CD4-positive, alpha-beta T cell (primary cell): ENCODE measurements at regions not wholly inside any gene's neighbourhood (a gene's known extent, or its start where the extent isn't known, plus 50 kb on each side); places are given as distances from the start of the nearest gene placed in this dataset.

Experiments
- ATAC-seq: fragments of 200-7000 bp; cut with Tn5 transposase; one replicate; pipeline ENCODE4 v1.10.0; 2022; ENCODE audit warnings: mild to moderate bottlenecking; ENCODE audit not compliant: poor library complexity
- CTCF ChIA-PET: fragments of 350-600 bp; sonication (Branson Sonifier 250); formaldehyde crosslinking; loops from one replicate; lab custom pipeline; 2021; ENCODE audit warnings: antibody characterized with exemption, inconsistent platforms; lab: Charles Lee
- POLR2A ChIA-PET: fragments of 350-600 bp; sonication (Branson Sonifier 250); formaldehyde crosslinking; loops from one replicate; lab custom pipeline; 2021; ENCODE audit warnings: antibody characterized with exemption, inconsistent platforms; lab: Charles Lee
- DNase-seq, 14 experiments: peaks; one replicate each; pipeline ENCODE4 v3.0.0-alpha.2; 2013 to 2020; ENCODE audit warnings: mixed read lengths in 2 of 14
- H3K27ac ChIP-seq, 2 donors: one replicate each; pipeline versions ENCODE4 v1.5.1 to v1.7.0; 2013; ENCODE audit warnings: low read length in 2 of 2, low read depth in 1 of 2, mild to moderate bottlenecking in 1 of 2
- H3K27me3 ChIP-seq, 2 experiments: 1 replicate in 1 of 2; 2 replicates in 1 of 2; pipeline versions ENCODE4 v1.6.1 to v1.7.0; 2013; ENCODE audit warnings: low read length in 2 of 2, control low read depth in 1 of 2, mild to moderate bottlenecking in 1 of 2, moderate library complexity in 1 of 2; ENCODE audit not compliant: insufficient read depth in 2 of 2, control insufficient read depth in 1 of 2
- H3K36me3 ChIP-seq: one replicate; pipeline ENCODE4 v1.6.1; 2013; ENCODE audit warnings: low read length, control low read depth; ENCODE audit not compliant: insufficient read depth
- H3K4me1 ChIP-seq: one replicate; pipeline ENCODE4 v1.6.1; 2013; ENCODE audit warnings: low read length, control low read depth; ENCODE audit not compliant: insufficient read depth
- H3K4me3 ChIP-seq: one replicate; pipeline ENCODE4 v1.5.1; 2013; ENCODE audit warnings: mild to moderate bottlenecking, low read length, moderate library complexity
- H3K9me3 ChIP-seq, 2 experiments: 1 replicate in 1 of 2; 2 replicates in 1 of 2; pipeline versions ENCODE4 v1.6.1 to v1.7.0; 2013; ENCODE audit warnings: low read length in 2 of 2, mild to moderate bottlenecking in 2 of 2, control low read depth in 1 of 2, moderate library complexity in 1 of 2; ENCODE audit not compliant: control insufficient read depth in 1 of 2, insufficient read depth in 1 of 2
- H3K27ac Mint-ChIP-seq: one replicate; pipeline ENCODE4 v1.8.0; 2020; ENCODE audit warnings: mixed read lengths
- H3K27me3 Mint-ChIP-seq: one replicate; pipeline ENCODE4 v1.8.0; 2021; ENCODE audit warnings: mixed read lengths
- H3K36me3 Mint-ChIP-seq: one replicate; pipeline ENCODE4 v1.8.0; 2021; ENCODE audit warnings: low read depth, mixed read lengths
- H3K4me1 Mint-ChIP-seq: one replicate; pipeline ENCODE4 v1.8.0; 2021; ENCODE audit warnings: low read depth, mixed read lengths
- H3K4me3 Mint-ChIP-seq: one replicate; pipeline ENCODE4 v1.8.0; 2020; ENCODE audit warnings: mild to moderate bottlenecking, mixed read lengths
- H3K9me3 Mint-ChIP-seq: one replicate; pipeline ENCODE4 v1.8.0; 2020; ENCODE audit warnings: mixed read lengths
- CTCF ChIP-seq: fragments of 200-600 bp; IDR thresholded peaks from one replicate; pipeline ENCODE4 v1.8.0; 2022; ENCODE audit warnings: antibody characterized with exemption, mild to moderate bottlenecking
- intact Hi-C, 2 experiments: fragments of 100-400 bp; cut with DNase I in 1 of 2; cut with micrococcal nuclease in 1 of 2; formaldehyde crosslinking; loops; one replicate each; pipeline versions ENCODE4 v1.15.1 to v1.9.0; 2023 to 2025; cut with DNase I, micrococcal nuclease

- peaks cover 0 to 6% of the 10 kb centered on the region in 2 experiments for H3K9me3 ChIP-seq
- no peaks in the 10 kb centered on the region for H3K4me1 ChIP-seq
- H3K9me3 Mint-ChIP-seq, result no peaks in the 10 kb centered on the region
- H3K27me3 ChIP-seq, result no peaks in the 10 kb centered on the region
- intact Hi-C loops, result no loop called here
- no peak overlapping the region for H3K4me3 ChIP-seq
- ATAC-seq (no peak), DNase-seq (no peak)
- no peaks in the 10 kb centered on the region for H3K36me3 ChIP-seq
- no peak overlapping the region for H3K27ac Mint-ChIP-seq
- H3K36me3 Mint-ChIP-seq, result no peaks in the 10 kb centered on the region
- TF ChIP-seq CTCF, result no peak
- CTCF ChIA-PET, result no interaction called here
- POLR2A ChIA-PET, result no interaction called here
- no peak overlapping the region for H3K4me3 Mint-ChIP-seq
- no peaks in the 10 kb centered on the region for H3K27me3 Mint-ChIP-seq
- H3K27ac ChIP-seq, result no peak overlapping the region
- no peaks in the 10 kb centered on the region for H3K4me1 Mint-ChIP-seq
Measured at GRCh38 chr6:112927641-112928320, 580.7 kb downstream of the RFPL4B start.

- no peak overlapping the region for H3K27ac Mint-ChIP-seq
- H3K27me3 Mint-ChIP-seq, result no peaks in the 10 kb centered on the region
- Histone ChIP-seq H3K27ac (no peak overlapping the region), H3K36me3 (no peaks in the 10 kb centered on the region), H3K9me3 (peaks cover 0 to 6% of the 10 kb centered on the region in 2 experiments), H3K27me3 (no peaks in the 10 kb centered on the region), H3K4me3 (no peak overlapping the region), H3K4me1 (no peaks in the 10 kb centered on the region)
- no peak overlapping the region for H3K4me3 Mint-ChIP-seq
- DNase-seq (no peak), ATAC-seq (no peak)
- no peak for TF ChIP-seq CTCF
- no peaks in the 10 kb centered on the region for H3K9me3 Mint-ChIP-seq
- ChIA-PET CTCF (no interaction called here), POLR2A (no interaction called here)
- H3K36me3 Mint-ChIP-seq, result no peaks in the 10 kb centered on the region
- intact Hi-C loops, result no loop called here
- H3K4me1 Mint-ChIP-seq, result no peaks in the 10 kb centered on the region
Measured at GRCh38 chr6:112929641-112930040, 582.5 kb downstream of the RFPL4B start.

GRCh38 chr6:112931832-112932231 is 584.7 kb downstream of the RFPL4B start:
- DNase-seq (no peak), ATAC-seq (no peak)
- TF ChIP-seq CTCF, result no peak
- Histone ChIP-seq H3K4me3 (no peak overlapping the region), H3K4me1 (no peaks in the 10 kb centered on the region), H3K27ac (no peak overlapping the region), H3K36me3 (no peaks in the 10 kb centered on the region), H3K9me3 (peaks cover 0 to 3% of the 10 kb centered on the region in 2 experiments), H3K27me3 (no peaks in the 10 kb centered on the region)
- no peak overlapping the region for H3K4me3 Mint-ChIP-seq
- intact Hi-C loops, result no loop called here
- no peaks in the 10 kb centered on the region for H3K36me3 Mint-ChIP-seq
- no peaks in the 10 kb centered on the region for H3K27me3 Mint-ChIP-seq
- no peak overlapping the region for H3K27ac Mint-ChIP-seq
- H3K4me1 Mint-ChIP-seq, result no peaks in the 10 kb centered on the region
- ChIA-PET CTCF (no interaction called here), POLR2A (no interaction called here)
- H3K9me3 Mint-ChIP-seq, result no peaks in the 10 kb centered on the region
